Right lobe of liver (tissue), 4 donors: ENCODE measurements at regions not wholly inside any gene's neighbourhood (a gene's known extent, or its start where the extent isn't known, plus 50 kb on each side); places are given as distances from the start of the nearest gene placed in this dataset.

Experiments
- CTCF ChIP-seq, 4 donors: fragments of 200-600 bp in 3 of 4; fragments of 450-650 bp in 1 of 4; IDR thresholded peaks; one replicate each; pipeline versions ENCODE4 v1.5.1 to v1.8.0; 2016 to 2022; ENCODE audit warnings: antibody characterized with exemption in 4 of 4, mild to moderate bottlenecking in 2 of 4
- POLR2A ChIP-seq: fragments of 450-650 bp; IDR thresholded peaks from one replicate; pipeline ENCODE4 v1.6.1; 2017; ENCODE audit warnings: antibody characterized with exemption, mild to moderate bottlenecking
- donor health status: DM: no; HTN: no; CAD: no.
- donor health status: DM: no; HTN: no; CAD: no.
- donor health status: DM: no; HTN: yes; CAD: no.

GRCh38 chr12:89999699-90000505 lies 291.3 kb upstream of the ATP2B1 start:
- TF ChIP-seq CTCF (IDR thresholded peaks at IDR 0.05), result no peak
- TF ChIP-seq POLR2A, result no peak
